OCI-LY3 (cell line): ENCODE measurements at regions not wholly inside any gene's neighbourhood (a gene's known extent, or its start where the extent isn't known, plus 50 kb on each side); places are given as distances from the start of the nearest gene placed in this dataset.

Source experiments
- CTCF ChIP-seq: fragments of 200-600, 300-600 bp; sonication (generic); IDR thresholded peaks from 2 replicates; pipeline ENCODE4 v1.5.1; 2014; ENCODE audit warnings: antibody characterized with exemption, low read length, low read depth
- EZH2phosphoT487 ChIP-seq: fragments of 200-600 bp; shearing (Covaris generic); IDR thresholded peaks from 2 replicates; pipeline ENCODE4 v1.6.1; 2018; ENCODE audit warnings: antibody characterized with exemption, mixed run types, low read depth

GRCh38 chr6:148103436-148103835, 239.2 kb upstream of the SASH1 start:
- TF ChIP-seq CTCF (no peak), EZH2phosphoT487 (no peak)
